Breast epithelium (tissue), 4 donors: ENCODE measurements at regions not wholly inside any gene's neighbourhood (a gene's known extent, or its start where the extent isn't known, plus 50 kb on each side); places are given as distances from the start of the nearest gene placed in this dataset.

Experiments
- DNase-seq, 2 donors: peaks; one replicate each; pipeline ENCODE4 v3.0.0-alpha.2; 2019; ENCODE audit warnings: low spot score in 2 of 2
- H3K27ac ChIP-seq, 2 donors: fragments of 200-600 bp; sonication (generic) in 1 of 2; one replicate each; pipeline ENCODE4 v1.5.1; 2016 to 2019; ENCODE audit warnings: mild to moderate bottlenecking in 1 of 2
- H3K27me3 ChIP-seq, 2 donors: fragments of 200-600 bp; sonication (generic) in 1 of 2; one replicate each; pipeline versions ENCODE4 v1.5.1 to v1.6.0; 2017 to 2019; ENCODE audit warnings: control low read depth in 1 of 2, mild to moderate bottlenecking in 1 of 2
- H3K36me3 ChIP-seq: fragments of 200-600 bp; one replicate; pipeline ENCODE4 v1.5.1; 2019
- H3K4me1 ChIP-seq, 2 donors: fragments of 200-600 bp; sonication (generic); one replicate each; pipeline ENCODE4 v1.5.1; 2016 to 2019; ENCODE audit warnings: control low read depth in 1 of 2
- H3K4me3 ChIP-seq, 3 donors: fragments of 200-600 bp; sonication (generic); 1 replicate in 2 of 3; 2 replicates in 1 of 3; pipeline ENCODE4 v1.5.1; 2016 to 2019; ENCODE audit warnings: mild to moderate bottlenecking in 3 of 3, moderate library complexity in 2 of 3
- H3K9me3 ChIP-seq, 2 donors: fragments of 200-600 bp; sonication (generic) in 1 of 2; one replicate each; pipeline ENCODE4 v1.5.1; 2016 to 2019; ENCODE audit warnings: control low read depth in 1 of 2
- POLR2A ChIP-seq: fragments of 450-650 bp; IDR thresholded peaks from one replicate; pipeline ENCODE4 v1.6.1; 2016; ENCODE audit warnings: antibody characterized with exemption, mild to moderate bottlenecking, moderate library complexity
- POLR2AphosphoS5 ChIP-seq, 3 donors: sonication (generic); formaldehyde crosslinking; IDR thresholded peaks; one replicate each; pipeline ENCODE4 v1.6.1; 2017; ENCODE audit warnings: antibody characterized with exemption in 3 of 3
- intact Hi-C: fragments of 100-400 bp; cut with DNase I; formaldehyde crosslinking; loops from one replicate; pipeline ENCODE4 v1.15.1; 2023; ENCODE audit warnings: low total_unique reads
- TF ChIP-seq, protein P1 (sequence below), 3 donors: fragments of 450-650 bp; IDR thresholded peaks; one replicate each; pipeline ENCODE4 v1.5.1; 2016 to 2017; ENCODE audit warnings: antibody characterized with exemption in 3 of 3, mild to moderate bottlenecking in 3 of 3, moderate library complexity in 3 of 3

DNA sequence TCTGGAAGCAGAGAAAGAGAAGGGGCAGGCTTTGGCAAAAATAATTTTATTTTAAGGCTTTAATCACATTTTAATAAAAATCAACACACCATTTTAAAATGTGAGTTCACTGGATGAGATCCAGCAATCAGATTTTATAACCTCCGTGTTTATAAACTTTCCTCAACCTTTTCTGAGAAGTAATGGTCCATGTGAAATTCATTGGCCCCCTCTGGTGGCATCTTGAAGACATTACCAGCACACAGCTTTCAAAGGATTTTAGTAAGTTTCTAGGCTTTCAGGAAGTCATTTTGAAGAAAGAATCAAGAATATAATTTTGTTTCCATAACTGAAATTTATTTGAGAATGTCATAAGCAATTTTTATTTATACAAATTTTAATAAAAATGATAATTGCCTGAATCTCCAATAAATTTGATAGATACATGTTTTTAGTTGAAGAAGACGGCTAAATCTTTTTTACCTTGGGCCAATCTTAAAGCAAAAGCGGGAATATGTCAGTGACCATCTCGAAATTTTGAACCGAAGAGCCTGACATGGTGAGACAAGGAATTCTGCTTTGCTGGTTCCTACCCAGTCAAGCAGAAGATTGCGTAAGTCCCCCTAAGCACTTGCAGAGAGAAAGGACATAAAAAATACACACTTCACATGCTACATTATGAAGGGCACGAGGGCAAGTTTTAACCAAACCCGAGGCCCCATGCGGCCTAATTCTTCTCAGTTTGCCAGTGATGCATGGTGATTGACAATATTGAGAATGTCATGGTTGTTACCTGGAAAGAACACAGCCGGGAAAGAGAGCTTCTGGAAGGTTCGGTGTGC is 128.4 kb upstream of the CBLN2 start:
- Histone ChIP-seq H3K9me3 (no peaks in the 10 kb centered on the region), H3K36me3 (no peaks in the 10 kb centered on the region), H3K27me3 (no peaks in the 10 kb centered on the region), H3K4me1 (no peaks in the 10 kb centered on the region), H3K27ac (no peak overlapping the region), H3K4me3 (no peak overlapping the region)
- no peak for DNase-seq
- TF ChIP-seq POLR2AphosphoS5 (IDR thresholded peaks at IDR 0.05) (no peak), POLR2A (no peak)
- TF ChIP-seq, protein P1, sequence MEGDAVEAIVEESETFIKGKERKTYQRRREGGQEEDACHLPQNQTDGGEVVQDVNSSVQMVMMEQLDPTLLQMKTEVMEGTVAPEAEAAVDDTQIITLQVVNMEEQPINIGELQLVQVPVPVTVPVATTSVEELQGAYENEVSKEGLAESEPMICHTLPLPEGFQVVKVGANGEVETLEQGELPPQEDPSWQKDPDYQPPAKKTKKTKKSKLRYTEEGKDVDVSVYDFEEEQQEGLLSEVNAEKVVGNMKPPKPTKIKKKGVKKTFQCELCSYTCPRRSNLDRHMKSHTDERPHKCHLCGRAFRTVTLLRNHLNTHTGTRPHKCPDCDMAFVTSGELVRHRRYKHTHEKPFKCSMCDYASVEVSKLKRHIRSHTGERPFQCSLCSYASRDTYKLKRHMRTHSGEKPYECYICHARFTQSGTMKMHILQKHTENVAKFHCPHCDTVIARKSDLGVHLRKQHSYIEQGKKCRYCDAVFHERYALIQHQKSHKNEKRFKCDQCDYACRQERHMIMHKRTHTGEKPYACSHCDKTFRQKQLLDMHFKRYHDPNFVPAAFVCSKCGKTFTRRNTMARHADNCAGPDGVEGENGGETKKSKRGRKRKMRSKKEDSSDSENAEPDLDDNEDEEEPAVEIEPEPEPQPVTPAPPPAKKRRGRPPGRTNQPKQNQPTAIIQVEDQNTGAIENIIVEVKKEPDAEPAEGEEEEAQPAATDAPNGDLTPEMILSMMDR (IDR thresholded peaks at IDR 0.05): peak in 2 of 3 donors; percentile 31 to 41
- intact Hi-C loops: no loop called here

DNA sequence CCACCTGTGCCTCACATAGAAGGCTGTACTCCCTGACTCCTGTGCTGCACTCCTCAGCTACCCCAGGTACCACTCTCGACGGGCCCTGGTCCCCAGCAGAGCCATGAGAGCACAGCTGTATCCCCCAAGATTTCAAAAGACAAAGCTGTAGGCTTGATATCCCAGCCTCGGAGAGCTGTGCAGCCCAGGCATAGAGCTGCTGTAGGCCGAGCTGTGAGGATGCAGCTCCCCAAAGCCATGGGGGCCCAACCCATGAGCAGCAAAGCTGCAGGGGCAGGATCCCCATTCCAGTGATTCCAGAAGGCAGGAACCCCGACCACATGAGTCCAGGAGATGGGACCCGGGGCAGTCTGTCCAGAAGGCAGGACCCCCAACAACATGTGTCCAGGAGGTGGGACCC is 123.8 kb upstream of the CBLN2 start:
- no peak overlapping the region for H3K4me3 ChIP-seq
- TF ChIP-seq, protein P1 (IDR thresholded peaks at IDR 0.05): no peak
- no peak for TF ChIP-seq POLR2AphosphoS5 (IDR thresholded peaks at IDR 0.05)
- H3K27me3 ChIP-seq: no peaks in the 10 kb centered on the region
- intact Hi-C loops: no loop called here
- DNase-seq: no peak
- H3K27ac ChIP-seq: no peak overlapping the region
- H3K36me3 ChIP-seq: no peaks in the 10 kb centered on the region
- H3K4me1 ChIP-seq: no peaks in the 10 kb centered on the region
- H3K9me3 ChIP-seq: no peaks in the 10 kb centered on the region

DNA sequence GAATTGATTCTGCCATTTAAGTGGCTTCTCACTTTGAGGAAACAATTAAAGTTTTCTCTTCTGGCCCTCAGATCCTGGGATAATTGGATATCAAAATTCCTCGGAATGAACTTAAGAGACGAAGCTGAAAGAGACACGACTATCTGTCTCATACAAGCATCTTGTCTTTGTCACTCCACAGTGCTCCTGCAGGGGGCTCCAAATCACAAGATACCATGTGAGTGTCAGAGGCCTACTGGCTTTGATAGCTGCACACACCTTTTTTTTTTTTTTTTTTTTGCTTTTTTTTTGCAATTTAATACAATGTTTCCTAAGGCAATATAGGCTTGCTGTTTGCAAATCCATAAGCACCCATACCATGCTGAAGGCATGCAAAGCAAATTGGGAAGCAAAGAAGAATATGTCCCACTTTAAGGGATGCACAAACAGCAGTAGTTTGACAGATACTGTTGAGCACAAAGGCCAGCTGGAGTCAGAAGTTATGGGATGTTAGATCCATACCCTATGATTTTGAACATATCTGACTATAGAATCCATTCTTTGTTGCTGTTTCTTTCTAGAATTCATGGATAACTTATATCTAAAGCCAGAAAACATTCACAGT is 109.0 kb upstream of the CBLN2 start:
- no peak overlapping the region for H3K27ac ChIP-seq
- H3K4me3 ChIP-seq: no peak overlapping the region
- no peaks in the 10 kb centered on the region for H3K36me3 ChIP-seq
- no peak for DNase-seq
- no peak for TF ChIP-seq POLR2A
- TF ChIP-seq, protein P1 (IDR thresholded peaks at IDR 0.05): no peak
- TF ChIP-seq POLR2AphosphoS5 (IDR thresholded peaks at IDR 0.05): no peak
- no peaks in the 10 kb centered on the region for H3K9me3 ChIP-seq
- no peaks in the 10 kb centered on the region for H3K27me3 ChIP-seq
- H3K4me1 ChIP-seq: no peaks in the 10 kb centered on the region
- intact Hi-C loops: no loop called here

DNA sequence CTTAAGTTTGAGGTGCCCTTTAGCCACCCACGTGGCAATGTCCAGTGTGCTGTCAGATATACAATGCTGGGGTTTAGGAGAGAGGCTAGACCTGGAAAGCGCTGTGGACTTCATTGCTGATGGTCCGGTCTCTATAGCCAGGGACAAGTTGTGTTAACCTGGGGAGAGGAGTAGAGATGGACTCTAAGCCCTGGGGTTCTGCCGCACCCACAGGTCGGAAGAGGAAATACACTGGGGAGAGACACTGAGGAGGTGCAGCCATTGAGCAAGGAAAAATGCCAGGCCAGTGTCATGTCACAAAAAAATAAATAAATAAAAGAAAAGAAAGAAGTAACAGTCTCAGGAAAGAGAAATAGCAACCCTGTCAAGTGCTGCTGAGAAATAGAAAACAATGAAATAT is 106.9 kb upstream of the CBLN2 start:
- Histone ChIP-seq H3K36me3 (no peaks in the 10 kb centered on the region), H3K4me1 (no peaks in the 10 kb centered on the region), H3K9me3 (no peaks in the 10 kb centered on the region), H3K27ac (no peak overlapping the region), H3K27me3 (no peaks in the 10 kb centered on the region), H3K4me3 (no peak overlapping the region)
- intact Hi-C loops: no loop called here
- TF ChIP-seq, protein P1 (IDR thresholded peaks at IDR 0.05): no peak
- TF ChIP-seq POLR2AphosphoS5 (IDR thresholded peaks at IDR 0.05) (no peak), POLR2A (no peak)
- DNase-seq: no peak

DNA sequence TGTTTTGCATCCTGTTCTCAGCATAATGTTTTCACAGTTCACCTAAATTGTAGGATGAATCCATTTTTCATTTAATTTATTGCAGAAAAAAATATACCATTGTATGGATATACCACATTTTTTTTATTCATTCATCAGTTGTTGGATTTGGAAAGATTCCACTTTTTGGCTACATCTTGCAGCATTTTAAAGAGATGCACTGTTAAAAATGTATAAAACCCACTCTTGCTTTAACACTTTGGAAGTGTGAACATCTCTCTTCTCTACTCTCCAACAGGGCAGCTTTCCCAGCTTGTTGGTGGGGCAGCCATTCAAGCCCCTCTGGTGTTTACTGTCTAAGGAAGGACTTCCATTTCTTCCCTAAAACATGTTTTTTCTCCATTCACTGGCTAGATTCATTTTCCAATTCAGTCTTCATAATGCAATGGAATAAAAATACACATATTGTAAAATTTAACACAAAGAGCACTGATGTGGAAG is 104.4 kb upstream of the CBLN2 start:
- Histone ChIP-seq H3K4me3 (no peak overlapping the region), H3K4me1 (no peaks in the 10 kb centered on the region), H3K36me3 (no peaks in the 10 kb centered on the region), H3K9me3 (no peaks in the 10 kb centered on the region), H3K27ac (no peak overlapping the region), H3K27me3 (no peaks in the 10 kb centered on the region)
- DNase-seq: no peak
- TF ChIP-seq POLR2AphosphoS5 (IDR thresholded peaks at IDR 0.05): no peak
- TF ChIP-seq, protein P1 (IDR thresholded peaks at IDR 0.05): no peak
- TF ChIP-seq POLR2A: no peak
- intact Hi-C loops: no loop called here
